HG03139 (cell line): ENCODE measurements at regions not wholly inside any gene's neighbourhood (a gene's known extent, or its start where the extent isn't known, plus 50 kb on each side); places are given as distances from the start of the nearest gene placed in this dataset.

Source experiments
- ATAC-seq: cut with Tn5 transposase; IDR thresholded peaks from one replicate; pipeline ENCODE4 v1.9.1; 2021; ENCODE audit not compliant: unreplicated experiment

DNA sequence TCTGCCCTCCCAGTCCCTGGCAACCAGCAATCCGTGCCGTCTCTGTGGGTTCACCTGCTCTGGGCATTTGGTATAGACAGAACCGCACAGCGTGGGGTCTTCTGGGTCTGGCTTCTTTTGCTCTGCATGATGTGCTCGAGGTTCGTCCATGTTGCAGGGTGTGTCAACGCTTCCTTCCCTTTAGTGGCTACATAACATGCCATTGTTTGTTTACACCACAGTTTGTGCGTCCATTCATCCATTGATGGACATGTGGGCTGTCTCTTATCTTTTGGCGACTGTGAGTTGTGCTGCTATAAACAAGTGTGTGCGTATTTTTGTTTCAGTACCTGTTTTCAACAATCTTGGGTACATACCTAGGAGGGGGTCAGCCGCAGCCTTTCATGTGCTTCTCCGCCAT lies 149.5 kb upstream of the RPS6KA2 start:
- ATAC-seq, result no peak

DNA sequence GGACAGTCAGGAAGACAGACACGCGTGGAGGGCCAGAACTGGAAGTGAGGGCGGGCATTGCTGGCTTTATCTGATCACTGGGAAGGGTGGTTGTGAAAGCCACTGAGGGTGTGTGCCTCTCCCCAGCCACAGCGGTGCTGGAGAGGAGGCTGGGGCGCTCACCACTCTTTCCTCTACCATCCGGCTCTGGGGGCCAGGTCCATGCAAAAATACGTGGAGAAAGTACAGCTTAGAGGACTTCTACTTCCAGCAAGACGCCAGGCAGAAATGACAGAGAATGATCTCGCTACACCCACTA lies 148.8 kb upstream of the RPS6KA2 start:
- ATAC-seq, result no peak

GRCh38 chr6:166775180-166775922 lies 148.3 kb upstream of the RPS6KA2 start:
- ATAC-seq, result no peak

DNA sequence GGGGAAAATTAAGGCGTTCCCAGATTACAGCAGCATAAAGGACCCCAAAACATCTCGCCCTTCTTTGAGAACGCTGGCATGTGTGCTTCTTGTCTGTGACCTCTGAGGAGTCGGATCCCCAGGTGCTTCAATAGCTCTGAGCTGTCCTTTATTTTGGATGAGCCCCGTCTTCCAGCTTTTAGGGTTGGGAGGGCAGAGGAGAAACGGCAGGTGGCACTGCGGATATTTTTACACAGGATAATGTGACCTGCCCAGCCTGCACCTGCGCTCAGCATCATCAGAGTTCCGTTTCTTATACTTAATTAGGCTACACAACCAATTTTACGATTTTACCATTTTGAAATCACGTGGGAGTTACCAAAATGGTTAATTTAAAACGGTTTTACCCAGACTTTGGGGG lies 147.7 kb upstream of the RPS6KA2 start:
- no peak for ATAC-seq

GRCh38 chr6:166774292-166774691 lies 147.2 kb upstream of the RPS6KA2 start:
- ATAC-seq, result no peak

GRCh38 chr6:166772518-166772917 lies 145.5 kb upstream of the RPS6KA2 start:
- no peak for ATAC-seq

DNA sequence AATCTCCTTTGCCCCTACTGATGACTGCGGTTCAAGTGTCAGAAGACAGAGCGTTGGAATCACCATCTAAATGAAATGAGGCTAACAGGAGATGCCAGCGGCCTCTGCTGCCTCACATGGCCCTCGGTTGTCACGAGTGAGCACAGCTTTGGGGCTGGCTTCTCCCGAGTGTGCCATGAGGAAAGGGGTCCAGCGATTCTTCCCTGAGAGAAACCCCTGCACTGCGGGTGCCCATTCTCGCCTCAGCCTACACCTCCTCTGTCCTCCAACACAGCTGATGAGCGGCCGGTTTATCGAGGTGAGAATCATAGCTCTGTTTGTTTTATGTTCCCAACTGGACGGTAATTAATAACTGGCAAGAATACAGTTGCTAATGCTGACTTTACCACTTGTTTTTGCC lies 144.7 kb upstream of the RPS6KA2 start:
- no peak for ATAC-seq

DNA sequence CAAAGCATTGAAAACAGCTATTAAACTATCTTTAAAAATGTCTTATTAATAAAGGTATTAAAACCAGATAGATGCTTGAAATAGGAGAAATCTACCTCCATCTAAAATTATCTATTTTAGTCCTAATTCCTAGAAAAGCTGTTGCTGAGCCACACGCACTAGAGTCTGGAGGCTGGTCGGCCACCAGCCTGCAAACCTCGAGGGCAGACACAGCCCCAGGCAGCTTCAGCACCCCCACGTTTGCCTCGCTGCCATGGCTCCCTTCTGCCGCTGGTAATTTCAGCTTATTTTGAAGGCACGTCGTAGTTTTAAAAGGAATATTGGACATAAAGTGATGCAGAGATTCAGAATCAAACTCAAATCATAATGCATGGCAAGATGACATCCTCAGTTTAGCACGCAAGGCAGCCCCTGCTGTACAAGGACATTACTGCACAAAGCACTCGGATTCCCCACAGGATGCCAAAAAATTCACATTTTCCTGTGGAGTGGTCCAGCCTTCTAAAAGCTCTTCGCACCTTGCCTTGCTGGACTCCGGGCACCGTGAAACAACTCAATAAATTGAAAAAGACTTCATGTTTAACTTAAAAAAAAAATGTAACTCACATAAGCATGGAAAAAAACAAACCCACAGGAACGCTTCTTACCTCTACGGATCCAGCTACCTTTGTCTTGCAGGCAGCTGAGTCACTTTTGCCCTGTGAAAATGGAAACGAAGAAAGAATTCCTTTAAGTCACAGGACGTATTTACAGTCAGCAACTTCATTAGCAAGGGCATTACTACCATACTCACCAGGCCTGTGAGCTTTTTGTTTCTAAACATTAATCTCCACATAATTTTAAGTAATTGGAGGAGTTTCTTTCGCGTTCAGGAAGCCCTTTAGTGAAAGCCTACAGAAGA lies 143.4 kb upstream of the RPS6KA2 start:
- no peak for ATAC-seq

GRCh38 chr6:166769648-166770047 lies 142.6 kb upstream of the RPS6KA2 start:
- ATAC-seq, result no peak

GRCh38 chr6:166768761-166769160 lies 141.7 kb upstream of the RPS6KA2 start:
- no peak for ATAC-seq

- no peak for ATAC-seq
These were observed 140.2 kb upstream of the RPS6KA2 start for GRCh38 chr6:166767230-166767629.

- no peak for ATAC-seq
These were observed 139.7 kb upstream of the RPS6KA2 start for GRCh38 chr6:166766769-166767168.

GRCh38 chr6:166765234-166765541 lies 138.1 kb upstream of the RPS6KA2 start:
- ATAC-seq, result no peak

DNA sequence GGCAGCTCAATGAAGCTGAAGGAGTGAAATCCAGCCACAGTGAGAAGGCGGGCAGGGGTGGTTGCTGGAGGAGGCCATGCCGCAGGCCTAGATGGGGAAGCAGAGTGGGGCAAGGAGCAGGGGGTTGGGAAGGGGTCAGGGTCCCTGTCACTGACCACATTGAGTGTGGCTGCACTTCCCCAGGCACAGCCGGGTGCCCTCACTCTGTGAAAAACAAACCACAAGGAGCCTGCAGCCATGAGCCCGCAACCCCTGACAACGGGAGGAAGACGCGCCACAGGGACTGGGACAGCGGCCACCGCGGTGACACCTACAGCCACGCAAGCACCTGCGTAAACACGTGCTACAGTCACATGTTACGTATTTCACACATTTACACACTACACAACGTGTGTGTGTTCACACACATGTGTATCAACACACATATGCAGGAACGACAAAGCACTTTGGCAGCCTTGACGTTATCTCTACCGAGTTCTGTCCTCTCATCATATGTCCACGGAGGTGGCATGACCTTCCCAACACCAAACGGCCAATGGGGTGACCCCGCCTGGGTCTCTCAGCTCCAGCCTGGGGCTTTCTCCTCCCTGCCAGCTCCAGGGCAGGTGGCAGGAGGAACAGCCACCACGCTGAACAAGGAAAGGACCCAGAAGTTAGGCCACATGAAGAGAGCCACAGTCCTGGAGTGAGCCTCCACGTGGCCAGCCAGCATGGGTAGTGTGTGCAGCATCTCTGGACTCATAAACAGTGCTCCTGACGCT lies 137.6 kb upstream of the RPS6KA2 start:
- no peak for ATAC-seq

- no peak for ATAC-seq
These were observed 136.8 kb upstream of the RPS6KA2 start for GRCh38 chr6:166763606-166764472.

DNA sequence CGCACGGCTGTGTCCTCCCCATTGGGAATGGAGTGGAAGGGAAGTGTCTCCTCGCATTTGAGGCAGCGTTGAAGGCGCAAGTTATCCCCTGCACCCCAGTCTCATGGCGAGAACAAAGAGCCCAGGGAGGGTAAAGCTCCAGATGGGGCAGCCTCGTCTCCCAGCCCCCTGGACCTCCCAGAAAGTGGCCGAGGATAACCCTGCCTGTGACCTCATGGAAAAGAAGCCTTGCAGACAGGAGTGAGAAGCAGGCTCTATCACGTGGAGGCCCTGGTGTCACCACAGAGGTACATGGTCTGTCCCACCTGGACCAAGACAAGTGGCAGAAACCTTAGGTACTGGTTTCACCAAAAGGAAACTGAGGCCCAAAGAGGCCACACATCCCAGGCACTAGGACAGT lies 134.8 kb upstream of the RPS6KA2 start:
- no peak for ATAC-seq

- no peak for ATAC-seq
These were observed 133.2 kb upstream of the RPS6KA2 start for GRCh38 chr6:166760288-166760687.

- ATAC-seq, result no peak
These were observed 131.2 kb upstream of the RPS6KA2 start for GRCh38 chr6:166758136-166758704.

DNA sequence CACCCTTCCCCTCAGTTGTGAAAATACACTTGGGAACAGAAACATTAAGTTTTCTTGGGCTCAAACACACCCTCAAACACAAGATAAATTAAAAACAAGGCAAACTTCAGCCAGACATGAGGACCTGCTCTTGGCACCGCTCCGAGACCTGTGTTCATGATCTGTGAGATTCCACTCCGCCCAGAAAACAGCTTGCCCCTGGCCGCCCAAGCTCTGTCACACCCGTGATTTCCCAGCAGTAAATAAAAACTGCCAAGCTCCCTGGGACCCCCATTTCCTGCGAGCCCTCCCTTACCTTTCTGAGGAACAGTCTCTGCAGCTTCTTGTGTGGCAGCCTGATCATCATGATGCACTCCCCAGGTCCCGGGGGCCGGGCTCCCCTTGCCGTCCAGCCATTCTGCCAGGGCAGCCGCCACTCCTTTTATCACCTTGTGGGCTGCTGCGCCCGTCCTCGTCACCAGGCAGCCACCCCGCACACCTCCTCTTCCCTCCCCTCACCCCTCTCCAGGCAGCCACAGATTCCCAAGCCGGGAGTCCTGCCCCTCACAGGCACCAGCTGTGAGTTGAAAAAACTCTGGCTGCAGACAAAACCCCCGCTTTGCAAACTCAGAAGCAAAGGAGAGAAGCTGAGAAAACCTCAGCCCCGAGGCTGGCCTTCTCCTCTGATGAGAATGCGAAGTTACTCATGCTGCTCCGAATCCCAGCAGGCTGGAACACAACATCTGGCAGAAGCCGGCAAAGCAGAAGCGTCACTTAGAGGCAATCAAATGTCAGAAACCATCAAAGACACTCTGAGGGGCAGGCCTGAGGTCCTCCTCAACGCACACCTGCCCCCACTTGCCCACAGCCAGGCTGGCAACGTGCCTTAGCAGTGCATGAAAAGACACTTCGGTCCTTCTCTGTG lies 130.4 kb upstream of the RPS6KA2 start:
- no peak for ATAC-seq
